ENCODE measurements at regions not wholly inside any gene's neighbourhood (a gene's known extent, or its start where the extent isn't known, plus 50 kb on each side); places are given as distances from the start of the nearest gene placed in this dataset.
A peak's percentile ranks its signal among the peaks of the same experiment; 100 is the strongest.

DNA sequence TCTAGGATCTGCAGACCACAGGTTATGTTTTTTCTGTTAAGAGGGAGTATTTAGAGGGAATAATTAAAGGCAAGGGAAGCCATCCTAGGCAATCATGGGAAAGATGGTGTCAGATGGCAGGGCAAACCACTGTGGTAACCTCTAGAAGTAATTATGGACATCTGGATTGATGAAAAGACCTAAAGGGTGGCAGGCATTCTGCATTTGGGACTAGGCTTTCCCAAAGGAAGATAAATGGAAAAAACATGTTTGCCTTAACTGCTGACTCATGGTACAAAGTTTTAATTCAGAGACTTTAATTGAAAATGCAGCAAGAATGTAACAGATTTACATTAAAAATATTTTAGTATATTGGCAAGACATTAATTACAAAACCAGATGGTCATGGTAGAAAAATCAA, 88.1 kb downstream of the TMEM30B start:
- DNase-seq (ENCODE audit: low read depth), result no peak

DNA sequence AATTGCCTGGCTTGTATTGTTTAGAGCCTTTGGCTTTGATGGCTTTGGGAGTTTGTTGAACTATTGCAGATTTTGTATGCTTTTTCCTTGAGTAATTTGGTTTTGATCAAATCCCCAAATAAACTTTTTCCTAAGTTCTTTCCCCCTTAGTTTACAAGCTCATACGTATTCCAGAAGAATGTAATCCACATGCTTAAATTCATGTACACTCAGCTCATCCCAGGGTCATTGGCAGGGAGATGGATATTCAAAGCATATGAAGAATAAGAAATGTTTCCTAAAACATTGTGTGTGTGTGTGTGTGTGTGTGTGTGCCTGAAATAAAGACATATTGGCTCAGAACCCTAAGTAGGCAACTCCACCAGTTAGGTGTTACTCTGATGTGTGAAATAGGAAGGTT, 89.4 kb downstream of the TMEM30B start:
- DNase-seq (ENCODE audit: low read depth), result no peak

DNA sequence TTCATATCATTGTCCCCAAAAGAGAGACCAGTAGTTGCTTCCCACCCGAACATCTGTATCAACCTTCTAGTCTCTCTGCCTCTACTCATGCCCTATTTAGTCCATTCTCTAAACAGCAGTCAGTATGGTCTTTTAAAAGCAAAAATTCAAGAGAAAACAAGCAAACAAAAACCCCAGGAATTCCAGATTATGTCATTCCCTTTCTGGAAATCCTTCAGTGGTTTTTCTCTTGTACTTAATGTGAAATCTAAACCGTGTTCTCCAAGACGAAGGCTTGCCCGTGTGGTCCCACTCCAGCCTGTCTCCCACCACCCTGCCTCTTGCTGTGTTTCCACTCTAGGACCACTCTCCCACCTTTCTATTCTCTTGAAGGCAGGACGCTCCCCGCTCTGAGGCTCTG, 90.8 kb downstream of the TMEM30B start:
- DNase-seq (ENCODE audit: low read depth), result no peak

DNA sequence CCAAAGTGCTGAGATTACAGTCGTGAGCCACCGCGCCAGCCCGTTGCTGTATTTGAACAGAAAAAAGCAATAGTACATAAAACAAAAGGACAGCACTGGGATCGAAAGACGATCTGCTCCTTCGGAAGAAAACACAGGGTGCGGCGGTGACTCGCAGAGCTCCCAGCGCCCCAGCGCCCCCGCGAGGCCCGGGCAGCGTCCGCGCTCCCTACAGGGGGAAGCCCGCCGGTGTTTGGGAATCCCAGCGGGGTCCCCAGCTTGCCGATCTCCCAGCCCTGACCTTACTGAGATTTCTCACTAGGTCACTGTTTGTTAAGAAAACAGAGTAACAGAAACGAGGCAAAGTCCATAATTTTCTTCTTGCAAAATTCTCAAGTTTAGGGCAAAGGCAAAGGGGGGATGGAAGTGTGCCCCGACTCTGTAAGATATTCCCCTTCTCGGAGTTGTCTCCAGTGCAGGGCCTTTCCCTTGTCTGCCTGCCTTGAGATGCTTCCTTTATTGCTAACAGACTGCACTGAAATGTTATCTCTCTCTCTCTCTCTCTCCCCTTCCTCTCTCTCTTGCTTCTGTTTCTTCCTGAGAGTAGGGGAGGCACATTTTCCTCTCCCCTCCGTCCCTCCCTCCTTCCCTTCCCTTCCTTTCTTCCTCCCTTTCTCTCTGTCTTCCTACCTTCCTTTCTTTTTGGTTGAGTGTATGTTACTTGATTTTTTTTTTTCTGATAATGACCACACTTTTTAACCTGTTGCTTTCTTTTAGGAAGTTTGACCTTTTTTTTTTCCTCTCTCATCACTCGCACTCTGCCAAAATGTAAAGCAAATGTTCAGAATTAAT, 91.9 kb downstream of the TMEM30B start:
- DNase-seq (ENCODE audit: low read depth), result no peak

DNA sequence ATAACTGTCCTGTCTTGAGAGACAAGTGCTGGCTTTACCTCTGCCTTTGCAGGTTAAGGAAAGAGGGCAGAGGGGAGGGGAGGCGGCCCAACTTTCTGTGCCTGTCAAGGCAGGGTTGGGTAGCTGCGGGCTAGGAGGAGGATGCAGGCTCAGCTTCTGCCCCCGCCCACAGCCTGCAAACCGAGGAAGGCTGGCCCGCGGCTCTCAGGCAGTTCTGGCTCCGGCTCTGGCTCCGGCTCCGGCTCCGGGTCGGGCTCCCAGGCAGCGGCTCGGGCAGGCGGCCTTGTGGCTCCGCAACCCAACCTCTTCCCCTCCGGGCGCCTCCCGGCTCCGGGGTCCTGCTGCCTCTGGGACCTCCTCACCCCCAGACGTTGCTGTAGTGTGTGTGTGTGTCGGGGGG, 92.9 kb downstream of the TMEM30B start:
- no peak for DNase-seq (ENCODE audit: low read depth)

DNA sequence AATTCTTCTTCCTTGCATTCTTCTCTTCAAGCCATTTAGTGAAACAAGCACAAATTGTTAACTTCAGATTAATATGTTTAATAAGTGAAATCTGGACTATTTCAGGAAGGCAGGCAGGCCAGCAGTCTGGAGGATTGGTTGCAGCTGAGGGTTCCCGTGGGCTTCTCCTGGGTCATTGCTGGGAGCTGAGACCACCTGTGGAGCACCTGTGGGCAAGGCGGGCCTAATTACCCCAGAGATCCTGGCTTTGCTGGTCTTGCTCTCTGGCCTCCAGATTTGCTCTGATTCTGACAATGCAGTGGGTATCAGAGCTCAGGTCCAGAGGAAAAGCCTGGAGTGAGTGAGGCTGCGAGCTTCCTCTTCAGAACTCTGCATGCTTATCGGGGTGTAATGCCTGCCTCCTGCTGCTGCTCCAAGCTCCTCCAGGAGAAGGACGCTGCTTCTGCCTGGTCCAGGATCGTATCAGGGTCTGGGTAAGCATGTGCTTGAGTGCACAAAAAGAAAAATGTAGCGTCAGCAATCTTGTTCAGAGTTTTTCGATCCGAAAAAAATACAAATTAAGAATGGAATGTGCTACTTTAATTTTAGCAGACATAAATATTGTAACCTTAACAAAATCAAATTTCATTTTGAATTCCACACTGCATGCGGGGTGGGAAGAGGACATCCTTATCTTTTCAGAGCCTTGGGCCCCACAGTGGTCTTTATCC, 93.8 kb downstream of the TMEM30B start:
- DNase-seq (ENCODE audit: low read depth), result no peak

DNA sequence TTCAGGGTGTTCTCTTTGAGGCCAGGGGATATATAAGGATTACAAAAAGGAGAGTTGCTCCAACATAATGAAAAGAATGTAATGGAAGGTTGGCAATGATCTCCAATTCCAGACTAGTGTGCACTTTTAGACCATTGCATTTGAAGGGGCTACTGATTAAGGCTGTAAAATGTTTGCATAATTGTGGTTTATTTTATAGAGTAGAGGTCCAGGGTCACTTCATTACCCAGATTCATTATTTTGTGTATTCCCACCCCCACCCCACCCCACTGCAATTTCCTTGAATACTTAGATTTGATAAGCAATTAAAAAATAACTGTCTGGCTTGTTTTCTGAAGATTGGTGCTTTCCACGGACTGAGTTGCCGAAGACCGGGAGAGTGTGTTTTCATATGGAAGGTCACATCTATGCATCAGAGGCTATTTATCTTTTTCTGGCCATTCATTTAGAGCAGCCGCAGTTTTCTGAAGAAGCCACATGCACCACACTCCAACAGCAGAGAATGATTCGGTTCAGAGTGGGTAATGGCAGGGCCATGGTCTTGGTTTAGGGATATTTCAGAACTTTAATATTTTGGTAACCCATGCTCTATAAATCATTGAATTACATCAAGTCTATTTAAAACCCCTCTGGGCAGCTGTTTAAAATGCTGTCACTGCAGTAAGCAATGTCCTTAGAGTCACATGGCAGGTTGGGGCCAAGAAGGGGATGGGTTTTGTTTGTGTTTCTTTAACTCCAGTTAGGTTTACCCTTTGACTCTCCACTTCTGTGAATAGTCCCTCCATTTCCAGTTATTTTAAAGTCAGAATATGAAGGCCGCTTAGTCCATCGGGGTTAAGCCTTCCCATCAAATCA, 94.6 kb downstream of the TMEM30B start:
- no peak for DNase-seq (ENCODE audit: low read depth)

DNA sequence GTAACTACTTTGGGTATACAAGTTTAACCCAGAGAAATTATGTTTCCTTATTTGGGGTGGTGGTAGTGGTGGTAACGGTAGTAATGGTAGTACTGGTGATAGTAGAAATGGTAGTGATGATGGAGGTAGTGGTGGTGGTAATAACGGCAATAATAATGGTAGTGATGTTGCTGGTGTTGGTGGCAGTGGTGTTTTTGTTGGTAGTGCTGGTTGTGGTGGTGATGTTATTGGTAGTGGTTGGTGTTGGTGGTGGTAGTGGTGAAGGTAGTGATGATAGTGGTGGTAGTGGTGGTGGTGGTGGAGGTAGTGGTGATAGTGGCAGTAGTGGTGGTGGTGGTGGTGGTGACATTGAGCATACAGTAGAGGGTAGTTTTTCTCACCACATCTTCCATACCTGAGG, 95.6 kb downstream of the TMEM30B start:
- no peak for DNase-seq (ENCODE audit: low read depth)

DNA sequence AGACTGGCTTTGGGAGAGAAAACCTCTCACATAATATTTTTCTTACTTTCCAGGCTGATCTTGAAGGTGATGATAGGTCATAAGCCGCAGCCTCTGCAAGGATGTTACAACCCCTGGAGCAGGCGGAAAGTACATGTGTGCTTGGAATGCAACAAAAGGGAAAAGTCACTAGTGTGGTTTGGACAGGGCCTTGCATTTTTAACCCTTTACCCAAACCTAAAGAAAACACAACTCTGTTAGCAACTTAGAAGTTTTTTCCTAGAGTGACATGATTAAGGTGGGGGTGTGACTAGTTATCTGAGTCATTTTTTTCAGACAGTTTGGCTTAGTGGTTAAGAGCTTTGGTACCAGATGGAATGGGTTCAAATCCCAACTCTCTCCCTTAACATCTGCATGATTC, 97.0 kb downstream of the TMEM30B start:
- peak; percentile 70 for DNase-seq (ENCODE audit: low read depth)

DNA sequence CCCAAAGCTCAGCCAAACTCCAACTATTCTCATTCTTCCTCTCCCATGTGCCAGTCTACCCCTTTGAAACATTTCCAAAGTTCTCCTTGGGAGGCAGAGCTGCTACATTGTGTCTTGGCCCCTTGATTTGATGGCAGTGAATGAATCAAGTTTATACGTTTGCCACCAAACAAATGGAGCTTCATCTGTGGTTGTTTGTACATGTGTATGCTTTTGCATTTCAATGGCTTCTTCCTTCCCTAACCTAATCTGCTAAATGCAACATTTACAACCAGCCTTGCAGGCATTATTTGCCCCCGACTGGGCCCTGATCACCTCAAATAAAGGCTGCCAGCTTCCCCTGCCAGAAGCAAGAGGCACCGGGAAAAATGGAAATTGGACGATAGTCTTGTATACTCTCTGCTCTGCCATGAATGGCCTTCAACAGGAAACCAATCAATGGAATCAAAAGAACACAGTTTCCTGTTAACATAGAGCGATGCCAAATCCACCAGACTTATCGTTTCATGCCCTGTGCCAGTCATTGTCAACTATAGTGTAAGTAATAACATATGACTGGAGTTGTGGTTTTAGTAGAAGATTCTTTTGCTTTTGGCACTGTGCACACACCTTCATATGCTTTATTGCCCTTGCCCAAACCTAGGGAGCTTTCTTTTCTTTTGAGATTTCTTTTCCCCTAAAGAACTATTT, 97.8 kb downstream of the TMEM30B start:
- DNase-seq (ENCODE audit: low read depth), result no peak

DNA sequence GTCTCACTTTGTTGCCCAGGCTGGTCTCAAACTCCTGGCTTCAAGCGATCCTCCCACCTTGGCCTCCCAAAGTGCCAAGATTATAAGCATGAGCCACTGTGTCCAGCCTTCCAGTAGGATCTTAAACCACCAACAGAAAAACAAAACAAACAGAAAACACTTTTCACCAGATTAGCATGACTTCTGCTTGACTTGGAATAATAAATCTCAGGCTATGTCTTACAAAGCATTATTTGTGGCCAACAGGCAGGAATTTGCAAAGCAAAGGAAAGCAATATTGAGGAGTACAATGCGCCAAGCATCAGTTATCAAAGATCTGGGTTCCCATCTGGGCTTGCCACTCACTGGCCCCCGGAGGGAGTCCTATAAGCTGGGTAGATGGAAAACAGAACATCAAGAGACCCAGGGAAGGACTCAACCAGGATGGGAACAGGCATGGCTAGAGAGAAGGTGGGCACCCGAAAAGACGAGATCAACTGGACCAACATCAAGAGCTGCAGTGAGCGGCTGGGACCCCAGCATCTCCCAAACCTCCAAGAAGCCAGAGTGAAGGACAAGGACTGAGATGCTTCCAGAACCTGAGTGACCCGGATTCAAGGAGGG, 101.2 kb downstream of the TMEM30B start:
- DNase-seq (ENCODE audit: low read depth), result no peak

DNA sequence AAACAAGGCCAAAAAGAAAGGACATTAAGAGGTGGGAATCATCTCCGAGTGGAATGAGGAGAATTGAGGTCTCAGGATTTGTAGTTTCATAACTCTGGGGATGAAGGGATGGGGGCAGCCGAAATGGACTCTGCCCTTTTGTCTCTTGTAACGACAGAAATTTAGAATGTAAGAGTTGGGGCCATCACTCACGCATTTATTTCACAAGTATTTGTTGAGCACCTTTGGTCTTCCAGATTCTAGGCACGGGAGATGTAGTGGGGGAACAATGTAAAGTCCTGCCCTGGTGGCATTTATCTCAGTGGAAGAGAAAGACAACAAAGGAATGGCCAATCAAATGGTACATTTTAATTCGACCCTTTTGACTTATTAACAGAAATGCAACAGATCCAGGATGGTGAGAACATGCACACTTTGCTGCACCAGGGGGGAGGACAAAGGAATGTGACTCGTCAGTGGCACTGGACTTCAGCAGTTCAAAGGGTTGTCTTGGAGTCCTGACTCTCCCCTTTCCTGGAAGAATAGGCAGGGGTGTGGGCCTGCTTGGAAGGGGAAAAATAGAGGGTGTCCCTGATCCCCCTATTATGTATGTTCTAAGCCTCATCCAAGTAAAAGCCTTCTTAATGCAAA, 102.0 kb downstream of the TMEM30B start:
- DNase-seq (ENCODE audit: low read depth), result no peak

DNA sequence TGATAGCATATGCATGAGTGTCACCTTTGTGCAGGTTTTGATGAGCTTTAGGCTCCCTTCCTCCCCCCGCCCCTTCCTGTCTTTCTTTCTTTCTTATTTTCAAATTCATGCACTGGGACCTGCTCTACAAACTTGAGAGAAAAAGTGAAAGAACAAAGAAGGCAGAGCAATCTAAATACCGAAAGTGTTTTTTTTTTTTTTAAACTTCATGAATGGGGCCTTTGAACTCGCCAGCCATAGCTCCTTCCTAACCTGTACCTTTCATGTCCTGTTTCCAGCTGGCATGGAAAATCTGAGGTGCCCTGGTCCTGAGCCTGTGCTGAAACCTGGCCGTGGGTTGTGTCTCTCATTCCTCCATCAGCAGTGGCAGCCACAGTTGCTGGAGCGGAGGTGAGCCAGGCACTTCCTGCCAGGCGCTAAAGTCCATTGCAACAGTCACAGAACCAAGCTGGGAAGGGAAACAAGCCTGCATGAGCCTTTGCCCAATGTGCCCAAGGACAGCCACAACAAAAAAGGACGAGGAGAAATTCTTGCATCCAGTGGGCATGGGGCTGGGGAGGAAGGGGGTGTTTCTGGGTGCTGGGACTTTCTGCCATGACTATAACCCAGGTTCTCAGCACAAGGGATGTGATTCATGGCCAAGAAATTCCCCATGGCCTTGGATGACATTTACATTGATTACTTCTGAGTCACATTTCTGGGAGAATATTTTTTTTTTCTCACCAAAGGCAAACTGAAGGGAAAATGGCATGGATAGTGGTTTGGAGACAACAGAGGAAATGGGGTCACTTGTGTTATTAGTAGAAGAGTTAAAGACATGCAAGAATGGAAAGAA, 102.7 kb downstream of the TMEM30B start:
- peak; percentile 95 for DNase-seq (ENCODE audit: low read depth)

DNA sequence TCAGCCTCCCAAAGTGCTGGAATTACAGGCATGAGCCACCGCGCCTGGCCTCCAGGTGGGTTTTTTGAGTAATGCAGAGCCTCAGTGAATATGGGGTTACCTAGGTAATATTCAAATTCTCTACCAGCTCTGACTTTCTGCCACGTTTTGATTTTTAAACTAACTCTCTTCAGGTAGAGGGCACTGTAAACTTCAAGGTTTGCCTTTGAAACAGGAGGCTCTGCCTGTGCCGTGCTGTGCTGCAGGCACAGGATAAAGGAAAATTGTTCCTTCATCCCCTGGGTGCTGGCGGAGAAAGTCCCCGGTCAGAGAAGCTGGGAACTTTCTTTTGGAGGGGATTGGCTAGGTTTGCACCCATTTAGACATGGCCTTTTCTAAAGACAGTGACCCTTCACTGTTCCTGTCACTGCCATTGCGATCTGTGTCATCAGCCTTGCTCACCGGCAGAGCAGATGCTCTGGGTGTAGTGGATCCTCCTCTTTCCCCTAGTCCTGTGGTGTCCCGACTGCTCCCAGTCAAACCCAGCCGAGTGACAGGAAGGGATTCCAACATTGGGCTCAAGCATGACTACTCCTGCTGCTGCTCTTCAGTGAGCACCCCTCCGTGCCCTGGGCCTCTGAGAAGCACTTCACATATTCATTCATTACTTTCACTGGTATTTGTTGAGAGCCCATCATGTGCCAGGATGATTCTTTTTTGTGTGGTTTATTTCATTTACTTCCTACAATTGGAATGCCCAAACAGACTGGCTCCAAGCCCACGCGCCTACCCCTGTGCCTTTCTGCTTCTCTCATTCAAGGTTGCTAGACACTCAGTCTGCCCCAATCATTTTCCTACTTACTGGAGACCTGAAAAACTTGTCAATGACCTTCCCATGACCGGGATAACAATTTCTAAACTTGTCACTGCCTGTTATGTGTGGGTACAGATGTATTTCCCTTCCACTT, 103.6 kb downstream of the TMEM30B start:
- DNase-seq (ENCODE audit: low read depth), result no peak

DNA sequence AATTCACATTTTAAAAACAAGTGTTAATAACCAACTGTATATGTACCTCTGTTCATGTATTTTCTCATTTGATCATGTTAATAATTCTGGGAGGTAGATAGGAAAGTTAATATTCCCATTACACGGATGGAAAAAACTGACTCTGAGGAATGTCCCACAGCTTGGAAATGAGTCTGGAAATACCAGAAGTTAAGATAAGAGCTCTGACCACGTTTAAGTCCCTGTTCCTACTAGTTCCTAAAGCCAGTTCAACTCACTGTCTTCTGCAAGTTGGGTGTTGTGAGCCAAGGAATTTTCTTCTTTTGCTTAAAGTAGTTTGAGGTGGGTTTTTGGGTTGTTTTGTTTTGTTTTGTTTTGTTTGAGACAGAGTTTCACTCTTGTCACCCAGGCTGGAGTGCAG, 104.5 kb downstream of the TMEM30B start:
- no peak for DNase-seq (ENCODE audit: low read depth)

DNA sequence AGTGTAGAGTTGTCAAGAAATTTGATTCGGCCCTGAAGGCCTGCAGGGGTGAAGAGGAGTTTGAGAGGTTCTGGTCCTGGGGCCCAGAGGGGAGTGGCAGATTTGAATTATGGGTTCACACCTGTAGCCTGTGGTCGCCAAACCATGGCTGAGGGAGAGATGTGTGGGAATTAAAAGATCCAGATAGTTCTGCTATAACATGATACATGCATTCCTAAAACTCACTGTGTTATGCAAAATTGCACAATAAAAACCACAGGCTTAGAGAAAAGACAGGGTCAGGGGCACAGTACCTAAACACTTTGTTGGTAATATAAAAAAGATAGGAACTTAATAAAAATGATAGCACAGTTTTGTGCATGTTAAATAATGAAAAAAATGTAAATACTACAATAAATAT, 106.2 kb downstream of the TMEM30B start:
- DNase-seq (ENCODE audit: low read depth), result no peak

DNA sequence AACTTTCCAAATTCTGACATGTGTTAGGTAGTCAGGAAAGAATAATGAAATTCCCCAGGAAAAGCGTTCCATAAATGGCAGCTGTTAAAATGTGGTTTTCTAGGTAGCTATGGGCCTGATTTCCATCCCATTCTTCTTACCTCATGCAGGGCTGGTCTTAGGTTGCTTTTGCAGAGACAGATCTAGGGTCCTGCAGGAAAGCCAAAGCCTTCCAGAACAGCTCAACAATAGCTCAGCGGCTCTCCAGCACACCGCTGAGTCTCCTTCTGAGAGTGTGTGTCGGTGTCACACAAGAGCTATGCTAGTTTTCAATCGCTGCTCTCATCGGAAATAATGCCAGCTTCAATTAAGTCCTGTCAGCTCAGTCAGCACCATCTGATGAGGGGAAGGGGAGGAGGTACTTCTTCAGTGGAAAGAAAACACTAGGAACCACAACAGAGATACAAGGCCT, 106.7 kb downstream of the TMEM30B start:
- no peak for DNase-seq (ENCODE audit: low read depth)

DNA sequence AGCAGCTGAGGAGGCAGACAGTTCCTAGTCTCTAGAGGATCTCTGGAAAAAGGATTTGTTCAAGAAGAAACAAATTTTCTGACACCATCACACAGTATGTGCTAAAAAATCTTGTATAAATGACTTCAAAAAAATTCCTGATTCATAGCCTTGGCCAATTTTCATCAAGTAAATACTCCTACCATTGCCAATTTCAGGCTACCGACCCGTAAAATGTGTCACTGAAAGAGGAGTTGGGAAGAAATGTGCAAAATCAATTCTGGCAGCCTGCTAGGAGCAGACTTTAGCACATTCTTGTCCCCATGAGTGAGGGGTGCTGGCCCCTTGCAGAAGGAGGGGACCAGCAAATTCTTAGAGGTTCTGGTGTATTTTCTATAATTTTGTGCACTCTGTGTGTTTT, 109.4 kb downstream of the TMEM30B start:
- no peak for DNase-seq (ENCODE audit: low read depth)

DNA sequence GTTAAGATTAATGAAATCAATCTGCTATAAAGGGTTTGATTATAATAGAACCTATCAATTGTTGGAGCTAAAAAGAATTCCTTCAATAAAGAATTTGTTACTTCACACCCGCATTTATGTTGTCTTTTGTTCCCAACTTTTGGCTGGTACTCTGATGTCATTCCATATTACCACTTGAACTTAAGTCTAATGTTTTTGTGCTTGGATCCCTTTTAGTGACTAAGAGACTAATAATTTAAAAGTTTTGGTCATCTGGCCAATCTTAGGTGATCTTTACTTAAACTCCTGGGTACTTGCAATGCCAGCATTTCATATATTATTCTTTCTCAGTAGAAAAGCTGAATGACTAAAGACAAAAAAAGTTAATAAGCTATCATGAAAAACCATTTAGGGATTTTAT, 113.0 kb downstream of the TMEM30B start:
- DNase-seq (ENCODE audit: low read depth), result no peak
